Tibial artery (tissue), 4 donors: ENCODE measurements at regions not wholly inside any gene's neighbourhood (a gene's known extent, or its start where the extent isn't known, plus 50 kb on each side); places are given as distances from the start of the nearest gene placed in this dataset.

Experiments
- DNase-seq, 2 donors: peaks; one replicate each; pipeline ENCODE4 v3.0.0-alpha.2; 2019
- H3K27ac ChIP-seq, 2 donors: fragments of 200-600 bp; sonication (generic) in 1 of 2; 1 replicate in 1 of 2; 2 replicates in 1 of 2; pipeline ENCODE4 v1.5.1; 2018 to 2019; ENCODE audit warnings: mild to moderate bottlenecking in 1 of 2
- H3K27me3 ChIP-seq, 2 donors: fragments of 200-600 bp; sonication (generic) in 1 of 2; one replicate each; pipeline versions ENCODE4 v1.5.1 to v1.6.0; 2016 to 2019
- H3K36me3 ChIP-seq, 3 donors: fragments of 200-600 bp; sonication (generic) in 2 of 3; one replicate each; pipeline ENCODE4 v1.5.1; 2016 to 2019; ENCODE audit warnings: mild to moderate bottlenecking in 2 of 3
- H3K4me1 ChIP-seq, 4 donors: fragments of 200-600 bp; sonication (generic) in 2 of 4; 1 replicate in 3 of 4; 2 replicates in 1 of 4; pipeline ENCODE4 v1.5.1; 2016 to 2019
- H3K4me3 ChIP-seq, 2 donors: fragments of 200-600 bp; sonication (generic) in 1 of 2; 1 replicate in 1 of 2; 2 replicates in 1 of 2; pipeline ENCODE4 v1.5.1; 2018 to 2019; ENCODE audit warnings: mild to moderate bottlenecking in 2 of 2
- H3K9me3 ChIP-seq, 3 donors: fragments of 200-600 bp; sonication (generic) in 1 of 3; one replicate each; pipeline ENCODE4 v1.5.1; 2016 to 2019
- intact Hi-C: fragments of 100-400 bp; cut with DNase I; formaldehyde crosslinking; loops from one replicate; pipeline ENCODE4 v1.15.0; 2023; ENCODE audit warnings: low total_unique reads
- TF ChIP-seq, protein P1 (sequence below), 2 experiments: fragments of 200-600 bp in 1 of 2; fragments of 450-650 bp in 1 of 2; IDR thresholded peaks; one replicate each; pipeline ENCODE4 v1.5.1; 2017 to 2019; ENCODE audit warnings: antibody characterized with exemption in 2 of 2, mild to moderate bottlenecking in 1 of 2, moderate library complexity in 1 of 2

GRCh38 chr13:85690368-85690767 is 108.9 kb downstream of the SLITRK6 start:
- no peak for DNase-seq
- TF ChIP-seq, protein P1, sequence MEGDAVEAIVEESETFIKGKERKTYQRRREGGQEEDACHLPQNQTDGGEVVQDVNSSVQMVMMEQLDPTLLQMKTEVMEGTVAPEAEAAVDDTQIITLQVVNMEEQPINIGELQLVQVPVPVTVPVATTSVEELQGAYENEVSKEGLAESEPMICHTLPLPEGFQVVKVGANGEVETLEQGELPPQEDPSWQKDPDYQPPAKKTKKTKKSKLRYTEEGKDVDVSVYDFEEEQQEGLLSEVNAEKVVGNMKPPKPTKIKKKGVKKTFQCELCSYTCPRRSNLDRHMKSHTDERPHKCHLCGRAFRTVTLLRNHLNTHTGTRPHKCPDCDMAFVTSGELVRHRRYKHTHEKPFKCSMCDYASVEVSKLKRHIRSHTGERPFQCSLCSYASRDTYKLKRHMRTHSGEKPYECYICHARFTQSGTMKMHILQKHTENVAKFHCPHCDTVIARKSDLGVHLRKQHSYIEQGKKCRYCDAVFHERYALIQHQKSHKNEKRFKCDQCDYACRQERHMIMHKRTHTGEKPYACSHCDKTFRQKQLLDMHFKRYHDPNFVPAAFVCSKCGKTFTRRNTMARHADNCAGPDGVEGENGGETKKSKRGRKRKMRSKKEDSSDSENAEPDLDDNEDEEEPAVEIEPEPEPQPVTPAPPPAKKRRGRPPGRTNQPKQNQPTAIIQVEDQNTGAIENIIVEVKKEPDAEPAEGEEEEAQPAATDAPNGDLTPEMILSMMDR (IDR thresholded peaks at IDR 0.05) = no peak
- intact Hi-C loops = no loop called here

GRCh38 chr13:85685436-85685835 is 113.8 kb downstream of the SLITRK6 start:
- Histone ChIP-seq H3K36me3 (no peaks in the 10 kb centered on the region), H3K9me3 (no peaks in the 10 kb centered on the region), H3K4me1 (no peaks in the 10 kb centered on the region), H3K27ac (no peak overlapping the region), H3K4me3 (no peak overlapping the region), H3K27me3 (no peaks in the 10 kb centered on the region)
- intact Hi-C loops = no loop called here
- TF ChIP-seq, protein P1 (IDR thresholded peaks at IDR 0.05) = no peak
- no peak for DNase-seq

More at GRCh38 chr13:85690368-85690767, 108.9 kb downstream of the SLITRK6 start:
- Histone ChIP-seq H3K9me3 (no peaks in the 10 kb centered on the region), H3K27me3 (no peaks in the 10 kb centered on the region), H3K27ac (no peak overlapping the region), H3K36me3 (no peaks in the 10 kb centered on the region), H3K4me3 (no peak overlapping the region), H3K4me1 (no peaks in the 10 kb centered on the region)

DNA sequence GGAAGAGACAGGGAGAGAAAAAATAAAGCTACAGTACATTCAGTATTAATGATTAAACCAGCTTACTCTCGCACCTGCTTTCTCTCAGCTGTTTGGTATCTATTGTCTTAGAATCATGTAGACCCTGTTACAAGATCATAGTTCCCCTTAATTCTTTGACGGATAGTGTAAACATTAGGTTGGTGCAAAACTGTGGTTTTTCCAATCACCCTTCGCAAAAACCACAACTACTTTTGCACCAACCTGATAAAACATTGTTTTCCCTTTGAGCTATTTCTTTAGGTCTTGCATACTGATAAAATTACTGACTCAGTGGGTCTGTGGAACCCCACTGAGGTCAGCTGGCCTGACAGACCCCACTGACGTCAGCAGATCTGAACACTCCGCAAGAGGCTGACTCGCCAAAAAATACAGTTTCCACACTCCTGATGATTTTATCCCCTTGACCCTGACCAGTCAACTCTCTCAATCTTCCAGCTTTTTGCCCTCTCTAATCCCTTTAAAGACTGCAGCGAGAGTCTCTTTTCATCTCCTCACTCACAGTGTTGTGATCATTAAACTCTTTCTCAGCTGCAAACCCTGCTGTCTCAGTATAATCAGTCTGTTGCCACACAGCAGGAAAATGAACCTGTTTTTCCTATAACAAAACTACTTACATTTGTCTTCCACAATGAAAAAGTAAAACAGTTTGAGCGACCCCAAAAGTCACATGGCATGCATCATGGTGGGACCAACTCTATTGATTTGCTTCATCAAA is 123.9 kb downstream of the SLITRK6 start:
- no peaks in the 10 kb centered on the region for H3K9me3 ChIP-seq
- DNase-seq = no peak
- no peak overlapping the region for H3K4me3 ChIP-seq
- no peaks in the 10 kb centered on the region for H3K4me1 ChIP-seq
- no peak overlapping the region for H3K27ac ChIP-seq
- TF ChIP-seq, protein P1 (IDR thresholded peaks at IDR 0.05) = no peak
- no peaks in the 10 kb centered on the region for H3K36me3 ChIP-seq
- H3K27me3 ChIP-seq = no peaks in the 10 kb centered on the region
- intact Hi-C loops = no loop called here

DNA sequence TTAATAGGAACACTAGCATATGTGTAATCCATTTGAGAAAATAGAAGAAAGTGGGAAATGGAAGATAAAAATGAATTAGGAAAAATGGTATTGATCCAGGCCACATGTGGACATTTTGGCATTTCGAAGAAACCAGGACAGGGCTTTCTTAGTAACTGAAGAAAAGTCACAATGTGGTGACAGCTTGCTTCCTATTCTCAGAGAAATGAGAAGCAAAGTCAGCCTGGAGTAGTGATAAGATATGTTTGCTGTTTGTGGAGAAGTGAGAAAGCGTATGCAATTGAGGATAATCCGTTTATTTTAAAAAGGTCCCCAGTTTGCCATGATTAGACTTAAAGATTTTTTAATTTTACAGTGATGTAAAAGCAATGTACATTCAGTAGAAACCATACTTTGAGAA is 127.9 kb downstream of the SLITRK6 start:
- intact Hi-C loops = no loop called here
- DNase-seq = no peak

GRCh38 chr13:85666356-85666755 is 132.9 kb downstream of the SLITRK6 start:
- Histone ChIP-seq H3K4me3 (no peak overlapping the region), H3K27me3 (no peaks in the 10 kb centered on the region), H3K4me1 (no peaks in the 10 kb centered on the region), H3K9me3 (no peaks in the 10 kb centered on the region), H3K36me3 (no peaks in the 10 kb centered on the region), H3K27ac (no peak overlapping the region)
- TF ChIP-seq, protein P1 (IDR thresholded peaks at IDR 0.05) = no peak
- intact Hi-C loops = no loop called here
- DNase-seq = no peak

More for the DNA sequence above, 127.9 kb downstream of the SLITRK6 start:
- Histone ChIP-seq H3K36me3 (no peaks in the 10 kb centered on the region), H3K9me3 (no peaks in the 10 kb centered on the region), H3K4me1 (no peaks in the 10 kb centered on the region), H3K27ac (no peak overlapping the region), H3K4me3 (no peak overlapping the region), H3K27me3 (no peaks in the 10 kb centered on the region)
- TF ChIP-seq, protein P1 (IDR thresholded peaks at IDR 0.05) = no peak
